Testis (tissue), 2 donors: ENCODE measurements at regions not wholly inside any gene's neighbourhood (a gene's known extent, or its start where the extent isn't known, plus 50 kb on each side); places are given as distances from the start of the nearest gene placed in this dataset.

Source experiments
- CTCF ChIP-seq, 3 experiments: fragments of 450-650 bp in 2 of 3; fragments of 200-600 bp in 1 of 3; sonication (generic) in 1 of 3; IDR thresholded peaks; one replicate each; pipeline ENCODE4 v1.5.1; 2016 to 2019; ENCODE audit warnings: antibody characterized with exemption in 3 of 3, mild to moderate bottlenecking in 2 of 3, moderate library complexity in 1 of 3
- POLR2A ChIP-seq: fragments of 450-650 bp; IDR thresholded peaks from one replicate; pipeline ENCODE4 v1.6.1; 2017; ENCODE audit warnings: antibody characterized with exemption, mild to moderate bottlenecking, moderate library complexity

- TF ChIP-seq CTCF (IDR thresholded peaks at IDR 0.05) (no peak), POLR2A (no peak)
These were observed 214.7 kb upstream of the NR4A3 start for GRCh38 chr9:99606957-99607356.
